ENCODE measurements at regions not wholly inside any gene's neighbourhood (a gene's known extent, or its start where the extent isn't known, plus 50 kb on each side); places are given as distances from the start of the nearest gene placed in this dataset.

GRCh38 chr13:31945202-31945961 is 86.2 kb upstream of the FRY start:
- no peak overlapping the region for H3K4me3 ChIP-seq (ENCODE audit: low read depth, low read length)
- no peak for TF ChIP-seq CTCF (IDR thresholded peaks at IDR 0.05; ENCODE audit: insufficient read depth, low read depth, low read length, missing control alignments)
- DNase-seq (ENCODE audit: low read depth), result no peak

- no peak for DNase-seq (ENCODE audit: low read depth)
These were observed 85.3 kb upstream of the FRY start for GRCh38 chr13:31946091-31946770.

GRCh38 chr13:31947105-31947504 is 84.5 kb upstream of the FRY start:
- TF ChIP-seq CTCF (IDR thresholded peaks at IDR 0.05; ENCODE audit: insufficient read depth, low read depth, low read length, missing control alignments), result no peak
- no peak overlapping the region for H3K4me3 ChIP-seq (ENCODE audit: low read depth, low read length)
- no peak for DNase-seq (ENCODE audit: low read depth)

More at GRCh38 chr13:31946091-31946770, 85.3 kb upstream of the FRY start:
- H3K4me3 ChIP-seq (ENCODE audit: low read depth, low read length), result no peak overlapping the region
- TF ChIP-seq CTCF (IDR thresholded peaks at IDR 0.05; ENCODE audit: insufficient read depth, low read depth, low read length, missing control alignments), result no peak

GRCh38 chr13:31947506-31947905 is 84.1 kb upstream of the FRY start:
- H3K4me3 ChIP-seq (ENCODE audit: low read depth, low read length), result no peak overlapping the region
- no peak for DNase-seq (ENCODE audit: low read depth)
- TF ChIP-seq CTCF (IDR thresholded peaks at IDR 0.05; ENCODE audit: insufficient read depth, low read depth, low read length, missing control alignments), result no peak

GRCh38 chr13:31949486-31949885 is 82.1 kb upstream of the FRY start:
- H3K4me3 ChIP-seq (ENCODE audit: low read depth, low read length), result no peak overlapping the region
- TF ChIP-seq CTCF (IDR thresholded peaks at IDR 0.05; ENCODE audit: insufficient read depth, low read depth, low read length, missing control alignments), result no peak
- no peak for DNase-seq (ENCODE audit: low read depth)

GRCh38 chr13:31950111-31950815 is 81.3 kb upstream of the FRY start:
- no peak overlapping the region for H3K4me3 ChIP-seq (ENCODE audit: low read depth, low read length)
- TF ChIP-seq CTCF (IDR thresholded peaks at IDR 0.05; ENCODE audit: insufficient read depth, low read depth, low read length, missing control alignments), result no peak
- no peak for DNase-seq (ENCODE audit: low read depth)
